GM12891 (cell line): ENCODE measurements at regions not wholly inside any gene's neighbourhood (a gene's known extent, or its start where the extent isn't known, plus 50 kb on each side); places are given as distances from the start of the nearest gene placed in this dataset.

Experiments used
- DNase-seq: peaks from one replicate; pipeline ENCODE4 v3.0.0; 2011; ENCODE audit warnings: low spot score; ENCODE audit not compliant: insufficient read length
- FAIRE-seq: peaks from 2 replicates; lab custom pipeline; 2011; peaks lifted over from hg19 to GRCh38; lab: Jason Lieb, UNC
- PAX5 ChIP-seq: IDR thresholded peaks from 2 replicates; pipeline ENCODE4 v1.6.1; 2011; ENCODE audit warnings: low read length, moderate library complexity, mild to moderate bottlenecking; ENCODE audit not compliant: insufficient read depth, severe bottlenecking
- POLR2A ChIP-seq: IDR thresholded peaks from 2 replicates; pipeline ENCODE4 v1.6.1; 2011; ENCODE audit warnings: low read depth, low read length, control low read depth
- POLR2AphosphoS5 ChIP-seq: IDR thresholded peaks from 2 replicates; pipeline ENCODE4 v1.6.1; 2011; ENCODE audit warnings: low read depth, low read length, control low read depth
- POU2F2 ChIP-seq: IDR thresholded peaks from 2 replicates; pipeline ENCODE4 v1.6.1; 2011; ENCODE audit warnings: low read depth, mild to moderate bottlenecking, control low read depth, low read length, moderate library complexity
- SPI1 ChIP-seq: IDR thresholded peaks from 2 replicates; pipeline ENCODE4 v1.6.1; 2011; ENCODE audit warnings: low read depth, low read length, control low read depth
- TAF1 ChIP-seq: IDR thresholded peaks from 2 replicates; pipeline ENCODE4 v1.6.1; 2011; ENCODE audit warnings: low read depth, low read length, control low read depth

GRCh38 chr17:53719229-53719628 lies 103.5 kb upstream of the KIF2B start:
- FAIRE-seq (no peak), DNase-seq (no peak)
- TF ChIP-seq POLR2AphosphoS5 (no peak), POLR2A (no peak), PAX5 (no peak), TAF1 (no peak), POU2F2 (no peak), SPI1 (no peak)

GRCh38 chr17:53707566-53707965 lies 115.2 kb upstream of the KIF2B start:
- FAIRE-seq = no peak
- TF ChIP-seq POLR2AphosphoS5 (no peak), PAX5 (no peak), TAF1 (no peak), POU2F2 (no peak), POLR2A (no peak), SPI1 (no peak)
- DNase-seq = no peak

- no peak for DNase-seq
- no peak for TF ChIP-seq POLR2AphosphoS5
- FAIRE-seq = no peak
Measured at GRCh38 chr17:53696286-53696685, 126.4 kb upstream of the KIF2B start.

- TF ChIP-seq SPI1 (no peak), POU2F2 (no peak), POLR2AphosphoS5 (no peak), PAX5 (no peak), TAF1 (no peak), POLR2A (no peak)
- DNase-seq = no peak
- FAIRE-seq = no peak
Measured at GRCh38 chr17:53687324-53687723, 135.4 kb upstream of the KIF2B start.

GRCh38 chr17:53680745-53681144 lies 142.0 kb upstream of the KIF2B start:
- no peak for FAIRE-seq
- DNase-seq = no peak
- TF ChIP-seq POLR2AphosphoS5 = no peak
- TF ChIP-seq SPI1 = no peak
- no peak for TF ChIP-seq POLR2A
- no peak for TF ChIP-seq POU2F2
- TF ChIP-seq TAF1 = no peak

- FAIRE-seq (no peak), DNase-seq (no peak)
- TF ChIP-seq PAX5 = no peak
Measured at GRCh38 chr17:53668854-53669253, 153.9 kb upstream of the KIF2B start.

GRCh38 chr17:53662608-53663007 lies 160.1 kb upstream of the KIF2B start:
- no peak for FAIRE-seq

GRCh38 chr17:53659181-53659580 lies 163.5 kb upstream of the KIF2B start:
- TF ChIP-seq POLR2AphosphoS5 (no peak), PAX5 (no peak), POU2F2 (no peak), SPI1 (no peak), POLR2A (no peak), TAF1 (no peak)
- FAIRE-seq (no peak), DNase-seq (no peak)

More at GRCh38 chr17:53662608-53663007, 160.1 kb upstream of the KIF2B start:
- TF ChIP-seq TAF1 (no peak), POLR2A (no peak), PAX5 (no peak), SPI1 (no peak), POU2F2 (no peak), POLR2AphosphoS5 (no peak)
- DNase-seq = no peak

- FAIRE-seq = no peak
- TF ChIP-seq TAF1 (no peak), POU2F2 (no peak), POLR2A (no peak), SPI1 (no peak), PAX5 (no peak), POLR2AphosphoS5 (no peak)
- DNase-seq = no peak
Measured at GRCh38 chr17:53655591-53655990, 167.1 kb upstream of the KIF2B start.

- TF ChIP-seq TAF1 = no peak
- FAIRE-seq (no peak), DNase-seq (no peak)
Measured at GRCh38 chr17:53649201-53649600, 173.5 kb upstream of the KIF2B start.

- TF ChIP-seq POLR2AphosphoS5 (no peak), POU2F2 (no peak), PAX5 (no peak)
- no peak for FAIRE-seq
- DNase-seq = no peak
Measured at GRCh38 chr17:53646835-53647234, 175.9 kb upstream of the KIF2B start.
